Endothelial cell of umbilical vein (primary cell): ENCODE measurements at regions not wholly inside any gene's neighbourhood (a gene's known extent, or its start where the extent isn't known, plus 50 kb on each side); places are given as distances from the start of the nearest gene placed in this dataset.

Source experiments
- BruUV-seq: library from RNA; stranded (reverse); fragments of 400-500 nt; replicated peaks from 2 replicates; lab custom pipeline; 2021; lab: Mats Ljungman, UMichigan
- CTCF ChIA-PET: fragments of 300-600, 350-600 bp; sonication (Branson Sonifier 250); formaldehyde crosslinking; loops from one replicate; lab custom pipeline; 2021; ENCODE audit warnings: antibody characterized with exemption, inconsistent platforms; lab: Charles Lee
- POLR2A ChIA-PET: fragments of 300-600, 350-600 bp; sonication (Branson Sonifier 250); formaldehyde crosslinking; loops from one replicate; lab custom pipeline; 2021; ENCODE audit warnings: antibody characterized with exemption, inconsistent platforms; lab: Charles Lee
- DNase-seq: peaks from one replicate; pipeline ENCODE4 v3.0.0-alpha.2; 2011; ENCODE audit warnings: low read depth, low spot score
- FAIRE-seq: peaks from 2 replicates; lab custom pipeline; 2011; peaks lifted over from hg19 to GRCh38; lab: Jason Lieb, UNC
- H2AFZ ChIP-seq: 2 replicates; pipeline ENCODE4 v1.6.0; 2012; ENCODE audit warnings: low read depth, low read length, control low read depth, inconsistent platforms
- H3K27ac ChIP-seq: 2 replicates; pipeline ENCODE4 v1.5.1; 2011; ENCODE audit warnings: low read depth, mild to moderate bottlenecking, control low read depth, low read length, moderate library complexity; ENCODE audit not compliant: insufficient read depth
- H3K27me3 ChIP-seq, 2 experiments: 2 replicates each; pipeline versions ENCODE4 v1.6.0 to v1.6.1; 2011; ENCODE audit warnings: low read length in 2 of 2, mixed read lengths in 1 of 2; ENCODE audit not compliant: control insufficient read depth in 2 of 2, insufficient read depth in 2 of 2
- H3K36me3 ChIP-seq, 2 experiments: 2 replicates in 1 of 2; 3 replicates in 1 of 2; pipeline ENCODE4 v1.5.1; 2011; ENCODE audit warnings: low read length in 2 of 2, mild to moderate bottlenecking in 1 of 2, moderate library complexity in 1 of 2; ENCODE audit not compliant: control insufficient read depth in 2 of 2, insufficient read depth in 2 of 2; ENCODE audit errors: extremely low read depth in 1 of 2
- H3K4me1 ChIP-seq: 3 replicates; pipeline ENCODE4 v1.5.1; 2011; ENCODE audit warnings: mild to moderate bottlenecking, low read length; ENCODE audit not compliant: control insufficient read depth, insufficient read depth; ENCODE audit errors: extremely low read depth
- H3K4me2 ChIP-seq: 2 replicates; pipeline ENCODE4 v1.6.1; 2011; ENCODE audit warnings: low read length, control low read depth, mixed read lengths; ENCODE audit not compliant: insufficient read depth
- H3K4me3 ChIP-seq, 3 experiments: fragments of 200-600 bp in 1 of 3; sonication (generic), shearing (Covaris generic) in 1 of 3; replicated peaks in 1 of 3; 2 replicates each; pipeline ENCODE4 v1.5.1; 2011 to 2016; ENCODE audit warnings: control low read depth in 3 of 3, low read length in 3 of 3, mild to moderate bottlenecking in 2 of 3, inconsistent platforms in 1 of 3, low read depth in 1 of 3, moderate library complexity in 1 of 3; ENCODE audit not compliant: insufficient read depth in 1 of 3
- H3K79me2 ChIP-seq: 2 replicates; pipeline ENCODE4 v1.6.0; 2012; ENCODE audit warnings: low read length, inconsistent platforms; ENCODE audit not compliant: control insufficient read depth, insufficient read depth
- H3K9ac ChIP-seq: replicated peaks from 2 replicates; pipeline ENCODE3; 2011; ENCODE audit warnings: low read length, control low read depth; ENCODE audit not compliant: insufficient read depth; ENCODE audit errors: extremely low read depth
- H3K9me1 ChIP-seq: replicated peaks from 3 replicates; pipeline ENCODE4 v1.6.0; 2011; ENCODE audit warnings: mild to moderate bottlenecking, low read length; ENCODE audit not compliant: control insufficient read depth, insufficient read depth; ENCODE audit errors: extremely low read depth
- H3K9me3 ChIP-seq: replicated peaks from 2 replicates; pipeline ENCODE4 v1.5.1; 2012; ENCODE audit warnings: low read length, inconsistent platforms; ENCODE audit not compliant: control insufficient read depth, insufficient read depth
- H4K20me1 ChIP-seq: replicated peaks from 2 replicates; pipeline ENCODE3; 2011; ENCODE audit warnings: mild to moderate bottlenecking, low read length; ENCODE audit not compliant: control insufficient read depth, insufficient read depth; ENCODE audit errors: extremely low read depth
- CTCF ChIP-seq, 2 donors: IDR thresholded peaks; 1 replicate in 1 of 2; 2 replicates in 1 of 2; pipeline ENCODE4 v1.5.1; 2011; ENCODE audit warnings: low read length in 2 of 2, mild to moderate bottlenecking in 2 of 2, moderate library complexity in 2 of 2, control low read depth in 1 of 2, inconsistent platforms in 1 of 2, low read depth in 1 of 2; ENCODE audit not compliant: insufficient read depth in 1 of 2; ENCODE audit errors: extremely low read depth in 1 of 2
- EZH2 ChIP-seq: IDR thresholded peaks from 2 replicates; pipeline ENCODE4 v1.6.1; 2012; ENCODE audit warnings: borderline replicate concordance, low read depth, mild to moderate bottlenecking, moderate library complexity, low read length, inconsistent platforms; ENCODE audit not compliant: severe bottlenecking
- FOS ChIP-seq: IDR thresholded peaks from 2 replicates; pipeline ENCODE4 v1.6.1; 2011; ENCODE audit warnings: mild to moderate bottlenecking, low read length, moderate library complexity, borderline replicate concordance; ENCODE audit not compliant: insufficient read depth
- GATA2 ChIP-seq: IDR thresholded peaks from 2 replicates; pipeline ENCODE4 v1.7.0; 2011; ENCODE audit warnings: low read depth, mild to moderate bottlenecking, moderate library complexity, mixed read lengths, low read length; ENCODE audit not compliant: insufficient read length, insufficient read depth
- JUN ChIP-seq: IDR thresholded peaks from 2 replicates; pipeline ENCODE4 v1.6.1; 2011; ENCODE audit warnings: borderline replicate concordance, low read depth; ENCODE audit not compliant: insufficient read length, insufficient read depth
- MAX ChIP-seq: IDR thresholded peaks from 2 replicates; pipeline ENCODE4 v1.6.1; 2011; ENCODE audit not compliant: insufficient read depth, insufficient read length
- MYC ChIP-seq: IDR thresholded peaks from one replicate; pipeline ENCODE4 v1.6.1; 2011; ENCODE audit warnings: mild to moderate bottlenecking, low read depth, low read length
- POLR2A ChIP-seq: IDR thresholded peaks from 2 replicates; pipeline ENCODE4 v1.6.1; 2012; ENCODE audit warnings: low read depth, mild to moderate bottlenecking, control low read depth, low read length
- POLR2AphosphoS5 ChIP-seq: IDR thresholded peaks from 2 replicates; pipeline ENCODE4 v1.6.1; 2012; ENCODE audit warnings: low read depth, mild to moderate bottlenecking, control low read depth, low read length, moderate library complexity; ENCODE audit not compliant: insufficient read depth
- dilution Hi-C: fragments of 300-500 bp; cut with MboI; formaldehyde crosslinking; loops from one replicate; pipeline ENCODE4 v1.15.0; 2019; ENCODE audit warnings: low sequenced_read_pairs; ENCODE audit not compliant: extremely low pct_ligation_motif_present
- intact Hi-C: fragments of 100-400 bp; cut with micrococcal nuclease; formaldehyde crosslinking; loops from one replicate; pipeline ENCODE4 v1.10.0; 2022

GRCh38 chr6:91130126-91130525, 543.3 kb upstream of the MAP3K7 start:
- Histone ChIP-seq H3K4me1 (no peaks in the 10 kb centered on the region), H3K9me1 (no peaks in the 10 kb centered on the region), H4K20me1 (no peaks in the 10 kb centered on the region), H3K4me3 (no peak overlapping the region), H3K4me2 (no peak overlapping the region), H3K27me3 (no peaks in the 10 kb centered on the region), H3K27ac (no peak overlapping the region), H3K36me3 (no peaks in the 10 kb centered on the region), H2AFZ (no peak overlapping the region), H3K79me2 (no peaks in the 10 kb centered on the region), H3K9ac (no peak overlapping the region), H3K9me3 (no peaks in the 10 kb centered on the region)
- POLR2A ChIA-PET = no interaction called here
- DNase-seq (no peak), FAIRE-seq (no peak)
- TF ChIP-seq JUN (no peak), MYC (no peak), CTCF (IDR thresholded peaks at IDR 0.05; ENCODE audit: extremely low read depth in 1 of 2, insufficient read depth in 1 of 2, low read depth in 1 of 2, low read length in 2 of 2) (no peak), MAX (no peak), POLR2A (no peak), EZH2 (no peak), POLR2AphosphoS5 (no peak), FOS (no peak), GATA2 (no peak)
- CTCF ChIA-PET = no interaction called here
- dilution Hi-C loops = no loop called here
- no TSS peak for BruUV-seq
- intact Hi-C loops = no loop called here
